ENCODE measurements at regions not wholly inside any gene's neighbourhood (a gene's known extent, or its start where the extent isn't known, plus 50 kb on each side); places are given as distances from the start of the nearest gene placed in this dataset.

- TF ChIP-seq CTCF (IDR thresholded peaks at IDR 0.05 in 8 of 11, conservative IDR thresholded peaks at IDR 0.05 in 3 of 11) = no peak
- TF ChIP-seq POLR2A (IDR thresholded peaks at IDR 0.05) = no peak
Measured at GRCh38 chr12:25806271-25806670, 152.2 kb upstream of the RASSF8 start.

Data from spleen (tissue), 7 donors.